Neural cell (in vitro differentiated cells): ENCODE measurements at regions not wholly inside any gene's neighbourhood (a gene's known extent, or its start where the extent isn't known, plus 50 kb on each side); places are given as distances from the start of the nearest gene placed in this dataset.

Experiments used
- H2AFZ ChIP-seq: fragments of 200-600, 300-800 bp; sonication (generic), shearing (Covaris generic); 2 replicates; pipeline ENCODE4 v1.6.0; 2014; ENCODE audit warnings: low read depth, mild to moderate bottlenecking, antibody characterized with exemption, low read length, moderate library complexity
- H3F3A ChIP-seq: fragments of 200-600 bp; shearing (Covaris generic); 2 replicates; pipeline ENCODE4 v1.6.1; 2016; ENCODE audit warnings: mild to moderate bottlenecking, moderate library complexity, mixed read lengths, antibody characterized with exemption, low read length; ENCODE audit not compliant: insufficient read depth, poor library complexity, severe bottlenecking
- H3K27ac ChIP-seq: fragments of 200-600, 300-800 bp; sonication (generic), shearing (Covaris generic); 2 replicates; pipeline ENCODE4 v1.5.1; 2014; ENCODE audit warnings: mild to moderate bottlenecking, low read length, moderate library complexity
- H3K27me3 ChIP-seq: fragments of 300-800, 200-600 bp; sonication (generic), shearing (Covaris generic); 2 replicates; pipeline ENCODE4 v1.6.0; 2014; ENCODE audit warnings: mild to moderate bottlenecking, low read depth, low read length, moderate library complexity; ENCODE audit not compliant: insufficient read depth
- H3K36me3 ChIP-seq: fragments of 300-800, 200-600 bp; sonication (generic), shearing (Covaris generic); 2 replicates; pipeline ENCODE4 v1.5.1; 2014; ENCODE audit warnings: mild to moderate bottlenecking, antibody characterized with exemption, low read length, moderate library complexity; ENCODE audit not compliant: insufficient read depth
- H3K4me2 ChIP-seq: fragments of 300-800, 200-600 bp; sonication (generic), shearing (Covaris generic); 2 replicates; pipeline ENCODE4 v1.6.0; 2014; ENCODE audit warnings: mild to moderate bottlenecking, low read length
- H3K4me3 ChIP-seq: fragments of 300-800, 200-600 bp; sonication (generic), shearing (Covaris generic); 2 replicates; pipeline ENCODE4 v1.5.1; 2014; ENCODE audit warnings: mild to moderate bottlenecking, low read length, moderate library complexity
- H3K79me2 ChIP-seq: fragments of 200-600 bp; shearing (Covaris generic); replicated peaks from 2 replicates; pipeline ENCODE4 v1.6.0; 2014; ENCODE audit warnings: mild to moderate bottlenecking, low read length, moderate library complexity; ENCODE audit not compliant: insufficient read depth
- H3K9ac ChIP-seq: fragments of 300-800, 200-600 bp; sonication (generic), shearing (Covaris generic); 2 replicates; pipeline ENCODE4 v1.6.1; 2016; ENCODE audit warnings: mild to moderate bottlenecking, low read length, mixed read lengths
- H3K9me2 ChIP-seq: fragments of 200-600 bp; shearing (Covaris generic); 2 replicates; pipeline ENCODE4 v1.6.1; 2016; ENCODE audit warnings: mild to moderate bottlenecking, low read length, mixed read lengths; ENCODE audit not compliant: insufficient read depth
- H3K9me3 ChIP-seq: fragments of 200-600, 300-800 bp; sonication (generic), shearing (Covaris generic); 2 replicates; pipeline ENCODE4 v1.6.1; 2016; ENCODE audit warnings: mild to moderate bottlenecking, mixed run types, low read length, moderate library complexity, mixed read lengths
- H4K20me1 ChIP-seq: fragments of 200-600 bp; shearing (Covaris generic); 2 replicates; pipeline ENCODE4 v1.6.1; 2016; ENCODE audit warnings: mild to moderate bottlenecking, mixed run types; ENCODE audit not compliant: insufficient read depth
- EP300 ChIP-seq: fragments of 450-650 bp; conservative IDR thresholded peaks from 2 replicates; pipeline ENCODE4 v1.6.1; 2014; ENCODE audit warnings: antibody characterized with exemption, mild to moderate bottlenecking, moderate library complexity; ENCODE audit not compliant: poor library complexity, severe bottlenecking
- EZH2 ChIP-seq: fragments of 200-600, 300-800 bp; shearing (Covaris generic), sonication (generic); IDR thresholded peaks from 2 replicates; pipeline ENCODE4 v1.6.1; 2014; ENCODE audit warnings: antibody characterized with exemption, low read length, borderline replicate concordance, mild to moderate bottlenecking; ENCODE audit not compliant: insufficient read depth, poor library complexity, severe bottlenecking
- MXI1 ChIP-seq: fragments of 450-650 bp; conservative IDR thresholded peaks from 2 replicates; pipeline ENCODE4 v1.6.1; 2014; ENCODE audit warnings: antibody characterized with exemption, mild to moderate bottlenecking; ENCODE audit not compliant: poor library complexity, severe bottlenecking
- POLR2AphosphoS5 ChIP-seq: IDR thresholded peaks from 2 replicates; pipeline ENCODE4 v1.6.1; 2012
- RAD21 ChIP-seq: fragments of 450-650 bp; conservative IDR thresholded peaks from 2 replicates; pipeline ENCODE4 v1.6.1; 2014; ENCODE audit warnings: antibody characterized with exemption, mild to moderate bottlenecking, moderate library complexity
- SMC3 ChIP-seq: fragments of 450-650 bp; conservative IDR thresholded peaks from 2 replicates; pipeline ENCODE4 v1.6.1; 2014; ENCODE audit warnings: antibody characterized with exemption, mild to moderate bottlenecking, moderate library complexity; ENCODE audit not compliant: poor library complexity
- TAF1 ChIP-seq: IDR thresholded peaks from 2 replicates; pipeline ENCODE4 v1.6.1; 2012; ENCODE audit warnings: low read depth
- TF ChIP-seq, protein P1 (sequence below): fragments of 450-650 bp; IDR thresholded peaks from 2 replicates; pipeline ENCODE4 v1.5.1; 2014; ENCODE audit warnings: antibody characterized with exemption, mild to moderate bottlenecking, moderate library complexity; ENCODE audit not compliant: poor library complexity, severe bottlenecking
- TF ChIP-seq, protein P2 (sequence below): IDR thresholded peaks from 2 replicates; pipeline ENCODE4 v1.6.1; 2012; ENCODE audit warnings: borderline replicate concordance

DNA sequence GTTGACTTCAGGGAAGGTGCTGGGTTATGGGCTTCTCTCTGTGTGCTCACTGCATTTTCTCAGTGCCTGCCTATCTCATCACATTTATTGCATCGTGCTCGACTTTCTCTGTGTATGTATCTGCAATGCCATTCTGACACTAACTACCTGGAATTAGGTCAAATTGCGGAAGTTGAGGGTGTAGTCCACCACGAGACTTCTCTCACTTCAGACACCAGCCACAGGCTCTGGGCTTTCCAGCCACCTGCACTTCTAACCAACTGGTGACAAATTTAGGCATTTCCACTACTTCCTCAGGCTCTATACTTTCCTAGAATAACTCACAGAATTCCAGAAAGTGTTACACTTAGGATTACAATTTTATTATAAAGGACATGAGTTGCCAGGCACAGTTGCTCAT, 188.6 kb upstream of the ZNF608 start:
- Histone ChIP-seq H4K20me1 (no peaks in the 10 kb centered on the region), H3K9ac (no peak overlapping the region), H3K79me2 (no peaks in the 10 kb centered on the region), H3K4me2 (no peak overlapping the region), H3K9me2 (no peaks in the 10 kb centered on the region), H3K27ac (no peak overlapping the region), H3K27me3 (no peaks in the 10 kb centered on the region), H2AFZ (no peak overlapping the region), H3K4me3 (no peak overlapping the region), H3K36me3 (no peaks in the 10 kb centered on the region), H3K9me3 (no peaks in the 10 kb centered on the region), H3F3A (no peaks in the 10 kb centered on the region)
- no peak for TF ChIP-seq RAD21
- no peak for TF ChIP-seq EP300
- TF ChIP-seq MXI1: no peak
- TF ChIP-seq, protein P1, sequence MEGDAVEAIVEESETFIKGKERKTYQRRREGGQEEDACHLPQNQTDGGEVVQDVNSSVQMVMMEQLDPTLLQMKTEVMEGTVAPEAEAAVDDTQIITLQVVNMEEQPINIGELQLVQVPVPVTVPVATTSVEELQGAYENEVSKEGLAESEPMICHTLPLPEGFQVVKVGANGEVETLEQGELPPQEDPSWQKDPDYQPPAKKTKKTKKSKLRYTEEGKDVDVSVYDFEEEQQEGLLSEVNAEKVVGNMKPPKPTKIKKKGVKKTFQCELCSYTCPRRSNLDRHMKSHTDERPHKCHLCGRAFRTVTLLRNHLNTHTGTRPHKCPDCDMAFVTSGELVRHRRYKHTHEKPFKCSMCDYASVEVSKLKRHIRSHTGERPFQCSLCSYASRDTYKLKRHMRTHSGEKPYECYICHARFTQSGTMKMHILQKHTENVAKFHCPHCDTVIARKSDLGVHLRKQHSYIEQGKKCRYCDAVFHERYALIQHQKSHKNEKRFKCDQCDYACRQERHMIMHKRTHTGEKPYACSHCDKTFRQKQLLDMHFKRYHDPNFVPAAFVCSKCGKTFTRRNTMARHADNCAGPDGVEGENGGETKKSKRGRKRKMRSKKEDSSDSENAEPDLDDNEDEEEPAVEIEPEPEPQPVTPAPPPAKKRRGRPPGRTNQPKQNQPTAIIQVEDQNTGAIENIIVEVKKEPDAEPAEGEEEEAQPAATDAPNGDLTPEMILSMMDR: no peak
- TF ChIP-seq, protein P2, sequence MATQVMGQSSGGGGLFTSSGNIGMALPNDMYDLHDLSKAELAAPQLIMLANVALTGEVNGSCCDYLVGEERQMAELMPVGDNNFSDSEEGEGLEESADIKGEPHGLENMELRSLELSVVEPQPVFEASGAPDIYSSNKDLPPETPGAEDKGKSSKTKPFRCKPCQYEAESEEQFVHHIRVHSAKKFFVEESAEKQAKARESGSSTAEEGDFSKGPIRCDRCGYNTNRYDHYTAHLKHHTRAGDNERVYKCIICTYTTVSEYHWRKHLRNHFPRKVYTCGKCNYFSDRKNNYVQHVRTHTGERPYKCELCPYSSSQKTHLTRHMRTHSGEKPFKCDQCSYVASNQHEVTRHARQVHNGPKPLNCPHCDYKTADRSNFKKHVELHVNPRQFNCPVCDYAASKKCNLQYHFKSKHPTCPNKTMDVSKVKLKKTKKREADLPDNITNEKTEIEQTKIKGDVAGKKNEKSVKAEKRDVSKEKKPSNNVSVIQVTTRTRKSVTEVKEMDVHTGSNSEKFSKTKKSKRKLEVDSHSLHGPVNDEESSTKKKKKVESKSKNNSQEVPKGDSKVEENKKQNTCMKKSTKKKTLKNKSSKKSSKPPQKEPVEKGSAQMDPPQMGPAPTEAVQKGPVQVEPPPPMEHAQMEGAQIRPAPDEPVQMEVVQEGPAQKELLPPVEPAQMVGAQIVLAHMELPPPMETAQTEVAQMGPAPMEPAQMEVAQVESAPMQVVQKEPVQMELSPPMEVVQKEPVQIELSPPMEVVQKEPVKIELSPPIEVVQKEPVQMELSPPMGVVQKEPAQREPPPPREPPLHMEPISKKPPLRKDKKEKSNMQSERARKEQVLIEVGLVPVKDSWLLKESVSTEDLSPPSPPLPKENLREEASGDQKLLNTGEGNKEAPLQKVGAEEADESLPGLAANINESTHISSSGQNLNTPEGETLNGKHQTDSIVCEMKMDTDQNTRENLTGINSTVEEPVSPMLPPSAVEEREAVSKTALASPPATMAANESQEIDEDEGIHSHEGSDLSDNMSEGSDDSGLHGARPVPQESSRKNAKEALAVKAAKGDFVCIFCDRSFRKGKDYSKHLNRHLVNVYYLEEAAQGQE: no peak
- TF ChIP-seq SMC3: no peak
- no peak for TF ChIP-seq TAF1
- TF ChIP-seq EZH2: no peak
- no peak for TF ChIP-seq POLR2AphosphoS5

DNA sequence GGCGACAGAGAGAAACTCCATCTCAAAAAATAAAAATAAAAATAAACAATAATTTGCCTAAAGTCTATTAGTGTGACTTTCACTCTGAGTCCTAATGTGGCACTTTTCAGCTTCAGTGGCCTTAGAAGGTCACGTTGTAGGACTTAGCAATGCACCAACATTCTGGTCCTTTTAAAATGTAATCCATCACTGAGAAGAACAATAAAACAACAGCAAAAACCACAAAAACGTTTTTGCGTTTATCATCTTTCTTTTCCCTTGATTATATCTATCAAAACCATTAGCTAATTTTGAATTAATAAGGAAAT, 190.1 kb upstream of the ZNF608 start:
- Histone ChIP-seq H3K9me2 (no peaks in the 10 kb centered on the region), H3K27ac (no peak overlapping the region), H4K20me1 (no peaks in the 10 kb centered on the region), H3K79me2 (no peaks in the 10 kb centered on the region), H3F3A (no peaks in the 10 kb centered on the region), H3K9me3 (peaks cover 6% of the 10 kb centered on the region), H3K4me2 (no peak overlapping the region), H3K36me3 (no peaks in the 10 kb centered on the region), H2AFZ (no peak overlapping the region), H3K4me3 (no peak overlapping the region), H3K9ac (no peak overlapping the region), H3K27me3 (no peaks in the 10 kb centered on the region)
- TF ChIP-seq POLR2AphosphoS5 (no peak), SMC3 (no peak), TAF1 (no peak), MXI1 (no peak), EZH2 (no peak), RAD21 (no peak), EP300 (no peak)
- TF ChIP-seq, protein P1: no peak
- TF ChIP-seq, protein P2: no peak
